Right lung (tissue), 2 donors: ENCODE measurements at regions not wholly inside any gene's neighbourhood (a gene's known extent, or its start where the extent isn't known, plus 50 kb on each side); places are given as distances from the start of the nearest gene placed in this dataset.
A peak's percentile ranks its signal among the peaks of the same experiment; 100 is the strongest.
"Not testable (repeated sequence)": the region's sequence is repeated elsewhere in the genome, so short reads cannot be mapped to it uniquely, and the experiment has no call there.

Source experiments
- DNase-seq, 2 donors: peaks; one replicate each; pipeline ENCODE4 v3.0.0-alpha.2; 2013

- no peak for DNase-seq
These were observed 117.6 kb downstream of the PMAIP1 start for GRCh38 chr18:60017371-60017770.

GRCh38 chr18:60015826-60016225 is 116.0 kb downstream of the PMAIP1 start:
- not testable (repeated sequence) for DNase-seq

GRCh38 chr18:60013148-60013547 is 113.4 kb downstream of the PMAIP1 start:
- not testable (repeated sequence) for DNase-seq

GRCh38 chr18:60010984-60011383 is 111.2 kb downstream of the PMAIP1 start:
- DNase-seq, result no peak

GRCh38 chr18:60010513-60010912 is 110.7 kb downstream of the PMAIP1 start:
- DNase-seq, result no peak

GRCh38 chr18:60007661-60008060 is 107.9 kb downstream of the PMAIP1 start:
- DNase-seq, result no peak

- DNase-seq, result no peak
These were observed 103.9 kb downstream of the PMAIP1 start for GRCh38 chr18:60003610-60004185.

- DNase-seq, result peak; percentile 13 to 22
These were observed 96.7 kb downstream of the PMAIP1 start for GRCh38 chr18:59996370-59996966.

GRCh38 chr18:59994357-59994756 is 94.6 kb downstream of the PMAIP1 start:
- DNase-seq, result no peak

- DNase-seq, result no peak
These were observed 93.8 kb downstream of the PMAIP1 start for GRCh38 chr18:59993560-59993959.

- no peak for DNase-seq
These were observed 90.5 kb downstream of the PMAIP1 start for GRCh38 chr18:59990121-59990823.

GRCh38 chr18:59988098-59988706 is 88.4 kb downstream of the PMAIP1 start:
- peak; percentile 35 to 46 for DNase-seq

- no peak for DNase-seq
These were observed 87.3 kb downstream of the PMAIP1 start for GRCh38 chr18:59987102-59987501.

- DNase-seq, result no peak
These were observed 86.3 kb downstream of the PMAIP1 start for GRCh38 chr18:59986139-59986538.

GRCh38 chr18:59985289-59985688 is 85.5 kb downstream of the PMAIP1 start:
- no peak for DNase-seq

GRCh38 chr18:59983506-59983905 is 83.7 kb downstream of the PMAIP1 start:
- DNase-seq, result no peak

- no peak for DNase-seq
These were observed 80.4 kb downstream of the PMAIP1 start for GRCh38 chr18:59980188-59980637.

- DNase-seq, result no peak
These were observed 72.2 kb downstream of the PMAIP1 start for GRCh38 chr18:59971871-59972428.

- not testable (repeated sequence) for DNase-seq
These were observed 71.3 kb downstream of the PMAIP1 start for GRCh38 chr18:59971144-59971543.

GRCh38 chr18:59969477-59970028 is 69.8 kb downstream of the PMAIP1 start:
- not testable (repeated sequence) for DNase-seq

GRCh38 chr18:59968583-59968982 is 68.8 kb downstream of the PMAIP1 start:
- no peak for DNase-seq

GRCh38 chr18:59967878-59968277 is 68.1 kb downstream of the PMAIP1 start:
- no peak for DNase-seq
